H1 (cell line): ENCODE measurements at regions not wholly inside any gene's neighbourhood (a gene's known extent, or its start where the extent isn't known, plus 50 kb on each side); places are given as distances from the start of the nearest gene placed in this dataset.

ENCODE experiments used
- CTCF ChIA-PET: fragments of 300-600 bp; sonication (Branson Sonifier 250); formaldehyde crosslinking; loops from one replicate; lab custom pipeline; 2021; ENCODE audit not compliant: partially characterized antibody; lab: Charles Lee
- POLR2A ChIA-PET: fragments of 300-600 bp; sonication (Branson Sonifier 250); formaldehyde crosslinking; loops from one replicate; lab custom pipeline; 2021; ENCODE audit warnings: inconsistent platforms; ENCODE audit not compliant: partially characterized antibody; lab: Charles Lee
- DNase-seq, 2 experiments: peaks; one replicate each; pipeline versions ENCODE4 v3.0.0 to v3.0.0-alpha.2; 2010 to 2022; ENCODE audit warnings: low spot score in 2 of 2, low read depth in 1 of 2, mixed read lengths in 1 of 2
- FAIRE-seq: peaks from 2 replicates; lab custom pipeline; 2011; peaks lifted over from hg19 to GRCh38; lab: Jason Lieb, UNC
- H2AFZ ChIP-seq: 2 replicates; pipeline ENCODE4 v1.8.1; 2012; ENCODE audit warnings: low read length, inconsistent platforms
- H2AK5ac ChIP-seq: 2 replicates; pipeline ENCODE4 v1.6.1; 2013; ENCODE audit warnings: low read depth, low read length
- H2BK120ac ChIP-seq: replicated peaks from 2 replicates; pipeline ENCODE3; 2013; ENCODE audit warnings: low read depth, low read length, inconsistent platforms
- H2BK12ac ChIP-seq: 2 replicates; pipeline ENCODE4 v1.6.1; 2013; ENCODE audit warnings: low read depth, low read length
- H2BK15ac ChIP-seq: 2 replicates; pipeline ENCODE4 v1.6.1; 2013; ENCODE audit warnings: low read length
- H2BK20ac ChIP-seq: 2 replicates; pipeline ENCODE4 v1.6.1; 2013; ENCODE audit warnings: low read length
- H2BK5ac ChIP-seq: 2 replicates; pipeline ENCODE4 v1.6.1; 2013; ENCODE audit warnings: low read depth, low read length
- H3K14ac ChIP-seq: 2 replicates; pipeline ENCODE4 v1.6.1; 2013; ENCODE audit warnings: inconsistent platforms; ENCODE audit not compliant: insufficient read length
- H3K18ac ChIP-seq: 2 replicates; pipeline ENCODE4 v1.6.1; 2013; ENCODE audit warnings: low read length; ENCODE audit errors: extremely low read depth
- H3K23ac ChIP-seq: 2 replicates; pipeline ENCODE4 v1.6.1; 2013; ENCODE audit warnings: inconsistent platforms; ENCODE audit not compliant: insufficient read length
- H3K23me2 ChIP-seq: 2 replicates; pipeline ENCODE4 v1.6.1; 2013; ENCODE audit warnings: low read depth, low read length
- H3K27ac ChIP-seq: 2 replicates; pipeline ENCODE4 v1.6.1; 2011; ENCODE audit warnings: low read depth, low read length, inconsistent platforms
- H3K27me3 ChIP-seq, 4 experiments: replicated peaks in 1 of 4; 1 replicate in 1 of 4; 2 replicates in 3 of 4; pipeline versions ENCODE4 v1.6.1 to v1.8.1; 2011 to 2013; ENCODE audit warnings: low read length in 3 of 4, mild to moderate bottlenecking in 3 of 4, inconsistent platforms in 2 of 4, mixed read lengths in 2 of 4, moderate library complexity in 1 of 4; ENCODE audit not compliant: control insufficient read depth in 3 of 4, insufficient read depth in 3 of 4; ENCODE audit errors: extremely low read depth in 1 of 4
- H3K36me3 ChIP-seq, 4 experiments: 2 replicates each; pipeline versions ENCODE4 v1.6.1 to v1.8.1; 2011 to 2013; ENCODE audit warnings: mild to moderate bottlenecking in 4 of 4, low read length in 3 of 4, moderate library complexity in 2 of 4, control low read depth in 1 of 4, inconsistent platforms in 1 of 4; ENCODE audit not compliant: insufficient read depth in 4 of 4, control insufficient read depth in 2 of 4
- H3K4ac ChIP-seq: replicated peaks from 2 replicates; pipeline ENCODE3; 2013; ENCODE audit warnings: low read length, low read depth, mixed read lengths, inconsistent platforms; ENCODE audit not compliant: insufficient read length
- H3K4me1 ChIP-seq, 4 experiments: replicated peaks in 1 of 4; 1 replicate in 1 of 4; 2 replicates in 3 of 4; pipeline versions ENCODE4 v1.6.1 to v1.8.1; 2011 to 2013; ENCODE audit warnings: low read length in 3 of 4, inconsistent platforms in 2 of 4, mixed read lengths in 1 of 4; ENCODE audit not compliant: insufficient read depth in 4 of 4, control insufficient read depth in 3 of 4
- H3K4me2 ChIP-seq, 2 experiments: 2 replicates each; pipeline versions ENCODE4 v1.6.1 to v1.8.1; 2011 to 2013; ENCODE audit warnings: low read depth in 2 of 2, low read length in 2 of 2, control low read depth in 1 of 2, inconsistent platforms in 1 of 2, mild to moderate bottlenecking in 1 of 2; ENCODE audit not compliant: insufficient read depth in 1 of 2
- H3K4me3 ChIP-seq, 4 experiments: fragments of 200-600, 300-600 bp in 1 of 4; sonication (generic), shearing (Covaris generic), sonication (Bioruptor Twin) in 1 of 4; 2 replicates each; pipeline versions ENCODE4 v1.5.1 to v1.8.1; 2011 to 2016; ENCODE audit warnings: low read length in 4 of 4, low read depth in 3 of 4, control low read depth in 2 of 4, inconsistent platforms in 2 of 4, mild to moderate bottlenecking in 2 of 4, mixed read lengths in 1 of 4, moderate library complexity in 1 of 4; ENCODE audit not compliant: insufficient read depth in 2 of 4; ENCODE audit errors: extremely low read depth in 1 of 4
- H3K56ac ChIP-seq: replicated peaks from 2 replicates; pipeline ENCODE3; 2013; ENCODE audit warnings: low read depth, mild to moderate bottlenecking, mixed read lengths, low read length, inconsistent platforms; ENCODE audit not compliant: insufficient read length
- H3K79me1 ChIP-seq: 2 replicates; pipeline ENCODE4 v1.6.1; 2013; ENCODE audit warnings: low read depth, low read length, control low read depth
- H3K79me2 ChIP-seq, 2 experiments: 2 replicates each; pipeline versions ENCODE4 v1.6.1 to v1.8.1; 2012 to 2013; ENCODE audit warnings: low read length in 2 of 2, mild to moderate bottlenecking in 2 of 2, inconsistent platforms in 1 of 2; ENCODE audit not compliant: insufficient read depth in 2 of 2, control insufficient read depth in 1 of 2
- H3K9ac ChIP-seq, 4 experiments: replicated peaks in 1 of 4; 1 replicate in 1 of 4; 2 replicates in 3 of 4; pipeline versions ENCODE4 v1.6.1 to v1.8.1; 2011 to 2013; ENCODE audit warnings: low read depth in 3 of 4, low read length in 3 of 4, control low read depth in 2 of 4, mild to moderate bottlenecking in 2 of 4, moderate library complexity in 2 of 4, inconsistent platforms in 1 of 4; ENCODE audit errors: extremely low read depth in 1 of 4
- H3K9me3 ChIP-seq, 2 experiments: 2 replicates each; pipeline versions ENCODE4 v1.6.1 to v1.8.1; 2012 to 2013; ENCODE audit warnings: mild to moderate bottlenecking in 2 of 2, moderate library complexity in 2 of 2, control low read depth in 1 of 2, inconsistent platforms in 1 of 2, low read depth in 1 of 2, low read length in 1 of 2, mixed read lengths in 1 of 2; ENCODE audit not compliant: insufficient read depth in 2 of 2
- H4K20me1 ChIP-seq, 2 experiments: replicated peaks in 1 of 2; 2 replicates each; pipeline versions ENCODE3 to v1.8.1; 2011 to 2013; ENCODE audit warnings: inconsistent platforms in 2 of 2, low read length in 2 of 2, mild to moderate bottlenecking in 1 of 2; ENCODE audit not compliant: insufficient read depth in 2 of 2, control insufficient read depth in 1 of 2
- H4K5ac ChIP-seq: 2 replicates; pipeline ENCODE4 v1.6.1; 2013; ENCODE audit warnings: low read length, low read depth, mixed read lengths, inconsistent platforms; ENCODE audit not compliant: insufficient read length
- H4K8ac ChIP-seq: 2 replicates; pipeline ENCODE4 v1.8.0; 2013; ENCODE audit warnings: mild to moderate bottlenecking, moderate library complexity, low read length, inconsistent platforms; ENCODE audit not compliant: insufficient read depth; ENCODE audit errors: extremely low read depth
- H4K91ac ChIP-seq: replicated peaks from 2 replicates; pipeline ENCODE3; 2013; ENCODE audit warnings: low read length, mixed read lengths, inconsistent platforms; ENCODE audit not compliant: insufficient read length
- BCL11A ChIP-seq, 2 experiments: IDR thresholded peaks; one replicate each; pipeline ENCODE4 v1.6.1; 2011; ENCODE audit warnings: low read depth in 2 of 2, low read length in 2 of 2, mild to moderate bottlenecking in 2 of 2
- BRCA1 ChIP-seq: IDR thresholded peaks from 2 replicates; pipeline ENCODE4 v1.6.1; 2012; ENCODE audit warnings: low read depth, low read length, improper control_type of control experiment
- CTBP2 ChIP-seq: IDR thresholded peaks from 2 replicates; pipeline ENCODE4 v1.7.0; 2011; ENCODE audit warnings: borderline replicate concordance, mild to moderate bottlenecking, moderate library complexity, mixed read lengths, low read length; ENCODE audit not compliant: insufficient read depth, insufficient read length
- GABPA ChIP-seq: IDR thresholded peaks from 2 replicates; pipeline ENCODE4 v1.6.1; 2011; ENCODE audit warnings: mild to moderate bottlenecking, low read length, moderate library complexity, borderline replicate concordance; ENCODE audit not compliant: insufficient read depth
- JUND ChIP-seq: IDR thresholded peaks from 2 replicates; pipeline ENCODE4 v1.6.1; 2011; ENCODE audit warnings: mild to moderate bottlenecking, improper control_type of control experiment, low read length
- NRF1 ChIP-seq: IDR thresholded peaks from 2 replicates; pipeline ENCODE4 v1.6.1; 2011; ENCODE audit warnings: mild to moderate bottlenecking, low read depth, low read length, improper control_type of control experiment
- SIN3A ChIP-seq, 2 experiments: IDR thresholded peaks in 1 of 2; conservative IDR thresholded peaks in 1 of 2; 2 replicates each; pipeline ENCODE4 v1.6.1; 2011 to 2012; ENCODE audit warnings: low read length in 2 of 2, improper control_type of control experiment in 1 of 2, low read depth in 1 of 2, mild to moderate bottlenecking in 1 of 2
- TAF1 ChIP-seq: IDR thresholded peaks from 2 replicates; pipeline ENCODE4 v1.6.1; 2011; ENCODE audit warnings: mild to moderate bottlenecking, low read depth, low read length
- WGBS, 2 experiments: shearing (Covaris generic) in 1 of 2; methylation state at CpG; one replicate each; pipeline versions ENCODE4 v1.1.6 to v1.1.7; 2013 to 2015; ENCODE audit warnings: low lambda C conversion rate in 2 of 2, mixed read lengths in 2 of 2, inconsistent platforms in 1 of 2, low coverage in 1 of 2, missing lambda C conversion rate in 1 of 2; ENCODE audit not compliant: insufficient replicate concordance in 2 of 2, insufficient coverage in 1 of 2, insufficient read length in 1 of 2; ENCODE audit errors: extremely low coverage in 1 of 2, missing lambda C conversion rate in 1 of 2; 5-methylcytosine and 5-hydroxymethylcytosine counted together
- TF ChIP-seq, protein P1 (sequence below): IDR thresholded peaks from 2 replicates; pipeline ENCODE4 v1.6.1; 2011; ENCODE audit warnings: low read length, improper control_type of control experiment

DNA sequence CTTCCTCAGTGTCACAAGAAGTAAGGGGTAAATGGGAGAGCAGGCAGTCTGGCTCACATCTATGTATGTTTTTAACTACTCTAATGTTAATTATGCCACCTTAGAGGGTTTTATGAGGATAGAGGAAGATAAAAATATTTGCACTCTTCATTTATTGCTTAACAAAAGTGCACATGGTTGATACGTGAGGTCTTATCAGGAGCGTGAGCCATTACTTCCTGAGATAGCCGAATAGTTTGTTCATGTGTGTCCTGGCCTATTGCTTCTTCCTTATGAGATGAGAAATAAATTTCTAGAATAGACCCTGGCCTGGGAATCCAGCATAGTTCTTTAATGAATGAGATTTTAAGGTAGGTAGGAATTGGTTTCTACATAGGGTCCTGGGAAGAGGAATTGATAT, 471.1 kb upstream of the B3GALT2 start:
- no peaks in the 10 kb centered on the region for H4K20me1 ChIP-seq
- H2BK5ac ChIP-seq, result no peak overlapping the region
- H2BK20ac ChIP-seq, result no peak overlapping the region
- H3K23me2 ChIP-seq, result no peaks in the 10 kb centered on the region
- POLR2A ChIA-PET, result no interaction called here
- H3K14ac ChIP-seq, result no peak overlapping the region
- H2AK5ac ChIP-seq, result no peak overlapping the region
- H4K8ac ChIP-seq, result no peak overlapping the region
- H2BK12ac ChIP-seq, result no peak overlapping the region
- WGBS, 2 experiments, result 94% methylated on average over 3 of the region's 3 CpGs; no CpG with 5 or more reads in 1 of the 2 experiments
- H4K91ac ChIP-seq, result no peak overlapping the region
- H3K23ac ChIP-seq, result no peak overlapping the region
- no peak for TF ChIP-seq SIN3A (conservative IDR thresholded peaks at IDR 0.05 in 1 of 2, IDR thresholded peaks at IDR 0.05 in 1 of 2; ENCODE audit: low read depth in 1 of 2, low read length in 2 of 2)
- TF ChIP-seq JUND, result no peak
- no peak for TF ChIP-seq GABPA
- no peak for TF ChIP-seq NRF1
- no peak for TF ChIP-seq TAF1
- TF ChIP-seq, protein P1, sequence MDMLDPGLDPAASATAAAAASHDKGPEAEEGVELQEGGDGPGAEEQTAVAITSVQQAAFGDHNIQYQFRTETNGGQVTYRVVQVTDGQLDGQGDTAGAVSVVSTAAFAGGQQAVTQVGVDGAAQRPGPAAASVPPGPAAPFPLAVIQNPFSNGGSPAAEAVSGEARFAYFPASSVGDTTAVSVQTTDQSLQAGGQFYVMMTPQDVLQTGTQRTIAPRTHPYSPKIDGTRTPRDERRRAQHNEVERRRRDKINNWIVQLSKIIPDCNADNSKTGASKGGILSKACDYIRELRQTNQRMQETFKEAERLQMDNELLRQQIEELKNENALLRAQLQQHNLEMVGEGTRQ, result no peak
- TF ChIP-seq BCL11A (IDR thresholded peaks at IDR 0.05; ENCODE audit: low read depth in 2 of 2, low read length in 2 of 2), result no peak
- no peak for TF ChIP-seq BRCA1
- no peak for TF ChIP-seq CTBP2
- no peak overlapping the region for H4K5ac ChIP-seq
- no peaks in the 10 kb centered on the region for H3K4me1 ChIP-seq
- H2AFZ ChIP-seq, result no peak overlapping the region
- no peaks in the 10 kb centered on the region for H3K9me3 ChIP-seq
- no peak overlapping the region for H3K4me3 ChIP-seq
- H3K18ac ChIP-seq, result no peak overlapping the region
- no peak overlapping the region for H3K56ac ChIP-seq
- DNase-seq (no peak), FAIRE-seq (no peak)
- no peaks in the 10 kb centered on the region for H3K27me3 ChIP-seq
- no peaks in the 10 kb centered on the region for H3K36me3 ChIP-seq
- H3K4me2 ChIP-seq, result no peak overlapping the region
- CTCF ChIA-PET, result no interaction called here
- H3K4ac ChIP-seq, result no peak overlapping the region
- H3K9ac ChIP-seq, result no peak overlapping the region
- no peak overlapping the region for H3K27ac ChIP-seq
- no peak overlapping the region for H2BK15ac ChIP-seq
- no peak overlapping the region for H2BK120ac ChIP-seq
- no peaks in the 10 kb centered on the region for H3K79me1 ChIP-seq
- no peaks in the 10 kb centered on the region for H3K79me2 ChIP-seq
